GM19328 (cell line): ENCODE measurements at regions not wholly inside any gene's neighbourhood (a gene's known extent, or its start where the extent isn't known, plus 50 kb on each side); places are given as distances from the start of the nearest gene placed in this dataset.

ENCODE experiments used
- ATAC-seq: cut with Tn5 transposase; IDR thresholded peaks from one replicate; pipeline ENCODE4 v1.9.1; 2021; ENCODE audit warnings: mild to moderate bottlenecking, moderate library complexity; ENCODE audit not compliant: unreplicated experiment

DNA sequence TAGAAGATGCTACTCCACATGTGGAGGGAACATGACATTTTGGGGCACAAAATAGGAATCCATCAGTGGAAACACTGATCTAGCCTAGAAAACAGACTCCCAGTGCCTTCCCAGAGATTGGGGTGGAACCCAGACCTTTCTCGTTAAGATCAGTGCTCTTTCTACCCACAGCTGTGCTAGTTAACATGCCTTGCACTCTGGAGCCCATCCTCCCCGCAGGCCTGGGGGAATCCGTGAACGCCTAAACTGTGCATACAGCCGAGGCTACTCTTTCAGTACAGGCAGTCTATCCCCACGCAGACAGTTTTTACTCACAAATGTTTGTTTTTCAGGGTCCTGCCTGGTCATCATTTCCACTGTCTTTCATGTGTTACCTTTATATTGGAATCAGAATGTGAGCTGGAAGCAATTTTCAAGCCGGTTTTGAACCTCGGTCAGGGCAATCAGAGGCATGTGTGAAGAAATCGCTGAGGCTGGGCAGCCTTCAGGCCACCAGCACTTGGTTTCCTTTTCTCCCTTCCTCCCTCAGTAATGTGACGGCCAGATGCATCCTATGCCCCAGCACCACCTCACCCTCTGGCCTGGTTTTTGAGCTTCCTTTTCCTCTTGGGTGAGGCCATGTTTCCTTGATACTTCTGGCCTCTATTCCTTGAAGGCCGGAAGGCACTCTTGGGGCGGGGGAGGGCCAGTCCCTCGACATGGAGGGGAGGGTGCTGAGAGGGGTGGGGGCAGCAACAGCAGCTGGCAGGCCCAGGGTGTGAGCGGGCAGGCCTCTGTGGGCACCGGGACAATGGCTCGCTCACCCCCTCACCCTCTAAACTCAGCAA is 123.6 kb upstream of the GALNT15 start:
- ATAC-seq: no peak

DNA sequence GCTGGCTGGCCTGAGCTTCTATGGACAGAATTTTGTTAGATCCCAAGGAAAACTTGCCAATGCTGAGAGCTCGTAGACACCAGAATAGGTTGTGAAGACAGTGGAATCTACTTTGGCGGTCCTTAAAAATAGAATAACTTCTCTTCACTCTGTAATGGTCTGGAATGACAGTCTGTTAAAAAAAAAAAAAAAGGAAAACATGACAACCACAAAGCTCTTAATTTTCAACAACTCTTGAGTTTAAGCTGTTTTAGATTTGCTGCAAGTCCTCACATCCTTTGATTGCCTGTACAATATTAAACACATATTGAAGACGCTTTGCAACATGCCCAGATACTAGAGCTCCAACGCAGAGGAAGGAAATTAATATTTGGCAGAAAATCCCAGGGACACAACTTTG is 122.8 kb upstream of the GALNT15 start:
- no peak for ATAC-seq

DNA sequence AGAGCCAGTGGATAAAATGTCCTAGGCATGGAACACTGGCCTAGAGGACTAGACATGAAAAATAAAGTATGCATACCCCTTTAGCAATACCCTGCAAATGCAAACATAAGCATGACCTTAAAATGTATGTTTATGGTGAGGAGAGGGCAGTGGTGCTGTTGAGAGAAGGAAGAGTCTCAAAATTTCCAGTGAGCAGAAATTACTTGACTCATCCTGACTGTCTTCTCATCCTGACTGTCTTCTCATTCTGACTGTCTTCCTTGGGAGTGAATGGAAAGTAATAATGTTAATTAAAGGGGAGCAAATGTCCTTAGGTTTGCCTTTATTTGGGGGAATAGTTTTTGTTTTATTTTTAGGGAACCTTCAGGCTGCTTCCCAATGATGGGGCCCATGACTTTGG is 121.5 kb upstream of the GALNT15 start:
- no peak for ATAC-seq

DNA sequence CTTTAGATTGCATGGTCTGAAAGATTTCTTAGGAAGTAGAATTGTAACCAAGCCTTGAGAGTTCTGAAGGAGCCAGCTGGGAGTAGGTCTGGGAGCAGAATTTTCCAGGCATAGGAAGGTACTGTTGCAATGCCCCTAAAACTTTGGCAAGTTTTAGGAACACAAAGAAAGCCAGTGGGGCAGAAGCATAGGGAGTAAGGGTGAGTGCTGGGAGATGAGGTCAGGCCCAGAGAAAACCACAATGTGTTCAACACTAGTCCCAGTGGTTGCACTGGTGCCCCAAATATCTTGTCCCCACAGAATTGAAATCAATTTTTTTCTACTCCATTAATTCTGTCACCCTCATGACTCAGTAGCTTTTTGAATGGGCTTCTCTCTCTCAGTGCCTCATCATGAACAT is 120.7 kb upstream of the GALNT15 start:
- no peak for ATAC-seq

DNA sequence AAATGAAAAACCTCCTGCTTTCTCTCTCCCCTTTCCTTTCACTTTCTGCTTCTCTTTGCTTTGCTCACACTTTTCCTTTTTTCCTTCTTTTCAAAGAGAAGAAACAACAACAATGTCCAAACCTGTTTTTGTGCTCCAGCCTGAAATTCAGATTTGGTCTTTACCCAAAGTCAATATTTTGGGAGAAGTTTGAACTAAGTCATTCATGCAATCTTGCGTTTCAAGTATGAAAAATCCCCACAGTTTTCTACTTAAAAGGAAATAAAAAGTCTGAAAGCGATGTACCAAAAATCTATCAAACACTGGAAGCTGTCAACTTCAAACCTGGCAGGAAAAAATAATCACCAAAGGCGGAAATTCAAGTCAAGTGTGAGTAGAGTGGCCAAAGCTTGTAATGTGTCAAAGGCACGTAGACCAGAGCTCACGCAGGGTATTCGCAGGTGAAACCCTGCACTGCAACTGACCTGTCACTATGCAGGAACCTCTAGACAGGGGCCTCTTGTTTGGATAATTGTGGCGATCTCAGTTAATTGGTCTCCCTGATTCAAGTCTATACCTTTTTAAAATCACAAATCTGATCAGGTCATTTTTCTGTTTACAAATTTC is 118.8 kb upstream of the GALNT15 start:
- ATAC-seq: no peak

DNA sequence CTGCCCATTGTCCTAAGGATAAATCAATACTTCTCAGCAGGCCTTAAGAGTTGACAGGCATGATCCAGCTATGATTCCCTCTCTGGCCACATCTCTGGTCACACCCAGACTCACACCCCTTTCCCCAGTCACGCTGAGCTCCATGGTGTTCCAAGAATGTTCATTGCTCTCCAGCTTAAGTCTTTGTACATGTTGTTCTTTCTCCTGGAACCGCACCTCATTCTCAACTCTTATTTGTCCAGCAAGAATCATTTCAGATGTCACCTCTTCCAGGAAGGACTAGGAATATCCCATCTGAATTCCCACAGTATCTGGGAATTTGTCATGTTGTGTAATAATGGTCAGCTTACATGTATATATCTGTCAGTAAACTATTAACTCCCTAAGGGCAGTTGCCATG is 118.3 kb upstream of the GALNT15 start:
- no peak for ATAC-seq

DNA sequence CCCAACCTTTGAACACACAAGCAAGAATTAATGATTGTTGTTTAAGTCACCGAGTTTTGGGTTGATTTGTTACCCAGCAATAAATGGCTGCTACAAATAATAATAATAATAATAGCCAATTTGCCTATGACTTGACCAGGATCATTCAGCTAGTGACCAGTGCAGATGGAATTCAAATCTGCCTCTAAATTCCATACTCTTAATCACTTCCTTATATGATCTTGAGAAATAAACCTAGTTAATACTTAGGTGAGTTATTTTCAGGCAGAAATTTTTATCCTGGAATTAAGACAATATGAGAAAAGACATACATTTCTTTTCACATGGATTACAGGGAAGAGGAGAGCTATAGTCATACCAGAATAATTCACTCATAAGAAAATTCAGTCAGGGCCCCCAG is 116.0 kb upstream of the GALNT15 start:
- ATAC-seq: no peak

DNA sequence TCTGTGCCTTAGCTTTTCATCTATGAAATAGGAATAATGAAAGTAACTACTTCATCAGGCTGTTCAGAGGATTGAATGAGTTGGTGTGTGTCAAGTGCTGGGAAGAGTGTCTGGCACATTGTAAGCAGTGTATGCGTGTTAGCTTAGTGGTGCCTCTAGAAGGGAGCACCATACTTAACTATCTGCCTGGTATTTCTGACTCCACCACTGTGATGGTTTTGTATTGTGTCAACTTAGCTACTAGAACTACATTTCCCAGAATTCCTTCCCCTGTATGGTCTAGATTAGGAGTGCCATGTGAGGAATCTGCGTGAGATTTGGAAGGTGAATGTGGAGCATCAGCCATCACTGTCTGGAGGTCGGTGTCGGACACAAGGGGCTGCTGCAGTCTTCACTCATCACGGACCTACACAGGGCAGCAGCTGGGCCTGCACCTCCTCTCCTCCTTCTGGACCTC is 115.4 kb upstream of the GALNT15 start:
- ATAC-seq: no peak

DNA sequence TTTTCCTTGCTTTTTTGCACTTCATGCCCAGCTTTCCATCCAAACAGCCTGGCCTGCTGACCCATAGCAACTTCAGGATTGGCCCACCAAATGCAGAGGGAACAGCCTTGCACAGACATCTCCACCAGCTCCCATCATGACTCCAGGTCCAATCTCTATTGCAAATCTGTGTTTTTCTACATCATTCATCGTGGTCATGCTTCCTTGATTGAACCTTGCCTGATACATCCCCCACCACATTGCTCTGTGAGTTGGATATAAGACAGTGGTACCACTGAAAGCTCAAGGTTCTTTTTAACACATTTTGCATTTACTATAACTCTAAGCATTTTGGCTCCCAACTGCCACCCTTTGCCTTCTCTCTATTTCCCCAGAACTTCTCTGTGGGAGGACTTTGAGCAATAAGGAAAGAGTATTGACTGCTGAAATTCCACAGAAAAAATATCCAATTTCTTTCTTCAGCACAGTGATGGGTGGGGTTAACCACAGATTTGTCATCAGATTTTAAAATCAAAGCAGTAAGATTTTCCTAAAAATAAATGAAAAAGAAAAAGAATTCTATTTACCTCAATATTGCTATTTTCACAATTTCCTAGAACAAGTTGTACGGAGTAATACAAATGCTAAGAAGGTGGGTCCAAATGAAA is 114.6 kb upstream of the GALNT15 start:
- no peak for ATAC-seq

DNA sequence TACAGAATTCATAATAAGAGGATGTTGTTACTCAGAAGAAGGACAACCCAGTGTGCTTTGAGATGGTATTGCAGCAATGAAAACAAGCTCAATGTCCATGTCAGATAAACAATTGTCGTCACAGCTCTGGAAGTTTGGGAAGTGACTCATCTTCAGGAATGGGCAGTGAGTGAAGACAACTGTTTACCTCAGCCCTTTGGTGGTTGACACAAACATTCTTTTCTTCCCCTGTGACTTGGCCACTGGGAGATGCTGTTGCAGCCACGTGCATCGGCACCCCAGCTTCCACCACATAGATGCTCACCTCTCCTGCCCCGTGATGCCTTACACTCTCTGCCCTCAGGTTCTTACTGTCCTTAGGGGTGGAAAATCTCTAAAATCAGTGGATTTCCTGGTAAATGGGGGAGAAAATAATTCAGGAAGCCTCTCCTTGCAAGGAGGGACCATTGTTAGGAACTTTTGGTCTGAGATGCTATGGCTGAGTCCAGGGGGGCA is 114.1 kb upstream of the GALNT15 start:
- ATAC-seq: no peak

DNA sequence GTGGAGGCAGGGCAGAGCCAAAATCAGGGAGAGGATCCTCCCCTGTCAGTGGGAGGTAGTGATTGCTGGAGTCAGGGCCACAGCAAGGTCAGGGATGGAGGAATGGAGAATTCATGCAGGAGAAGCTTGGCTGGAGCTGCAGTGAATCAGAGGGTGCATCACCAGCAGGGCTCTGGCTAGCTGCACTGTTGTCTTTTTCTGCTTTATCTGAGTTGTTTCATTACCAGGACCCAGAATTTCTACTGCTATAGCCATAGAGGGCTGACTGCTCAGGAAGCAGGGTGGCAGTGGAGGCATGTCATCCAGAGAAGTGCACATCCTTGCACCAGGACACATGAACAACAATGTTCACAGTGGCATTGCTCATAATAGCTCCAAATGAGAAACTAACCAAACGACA is 113.5 kb upstream of the GALNT15 start:
- ATAC-seq: no peak

DNA sequence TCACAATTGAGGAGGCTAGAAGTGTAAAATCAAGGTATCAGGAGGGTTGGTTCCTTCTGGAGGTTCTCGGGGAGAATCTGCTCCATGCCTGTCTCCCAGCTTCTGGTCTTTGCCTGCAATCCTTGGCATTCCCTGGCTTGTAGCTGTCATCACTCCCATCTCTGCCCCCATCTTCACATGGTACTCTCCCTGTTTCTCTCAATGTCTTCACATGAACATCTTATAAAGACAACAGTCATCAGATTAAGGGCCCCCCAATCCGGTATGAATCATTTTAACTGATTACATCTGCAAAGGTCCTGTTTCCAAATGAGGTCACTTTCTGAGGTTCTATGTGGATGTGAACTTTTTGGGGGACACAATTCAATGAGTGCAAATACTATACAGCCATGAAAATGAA is 113.0 kb upstream of the GALNT15 start:
- ATAC-seq: no peak

DNA sequence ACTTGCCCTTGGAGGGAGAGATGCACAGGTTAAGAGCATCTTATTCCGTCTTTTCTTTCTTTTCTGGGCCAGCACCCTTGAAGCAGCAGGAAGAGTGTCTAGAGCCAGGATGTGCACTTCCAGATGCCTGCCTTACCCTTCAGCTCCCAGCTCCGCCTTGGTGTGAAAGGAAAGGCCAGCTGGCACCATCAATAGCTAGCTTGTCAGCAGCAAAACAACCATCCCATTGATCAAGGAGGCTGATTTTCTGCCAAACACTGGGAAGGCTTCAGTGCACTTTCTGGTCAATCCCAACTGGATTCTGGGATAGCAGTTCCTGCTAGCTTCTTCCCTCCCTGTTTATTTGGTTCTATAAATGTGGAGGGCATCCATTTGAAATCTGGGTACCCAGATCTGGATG is 110.9 kb upstream of the GALNT15 start:
- no peak for ATAC-seq

DNA sequence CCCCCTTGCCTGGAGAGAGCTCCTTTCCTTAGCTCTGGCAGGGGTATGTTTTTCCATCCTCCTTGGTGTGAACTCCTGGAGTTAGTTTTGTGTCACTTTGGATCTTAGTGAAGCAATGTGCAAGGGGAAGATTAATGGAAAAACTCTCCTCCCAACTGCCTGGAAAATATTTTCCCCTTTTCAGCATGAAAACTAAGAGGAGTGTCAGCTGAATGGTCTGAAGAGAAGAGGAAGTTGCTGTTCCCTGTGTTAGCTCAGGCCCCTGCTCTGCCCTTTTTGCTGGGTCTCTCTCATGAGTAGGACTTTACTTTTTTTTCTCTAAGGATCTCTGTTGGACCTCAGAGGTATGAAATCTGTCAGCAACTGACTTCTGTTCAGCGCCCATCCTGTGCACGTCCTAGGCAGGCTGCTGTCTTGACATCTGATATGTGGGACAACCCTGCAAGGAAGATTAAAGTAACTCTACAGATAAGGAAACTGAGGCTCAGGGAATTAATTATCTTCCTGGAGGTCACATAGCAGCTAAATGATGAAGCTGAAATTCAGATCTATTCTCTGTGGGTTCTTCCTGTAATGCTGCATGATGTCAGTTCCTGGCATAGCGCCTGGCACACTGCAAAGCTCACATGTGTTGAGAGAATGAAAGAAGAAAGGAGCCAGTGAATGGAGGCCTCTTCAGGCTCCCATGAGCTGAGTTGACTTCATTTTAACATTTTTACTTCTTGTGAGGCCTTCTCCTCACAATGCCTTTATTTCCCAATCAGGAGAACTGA is 109.7 kb upstream of the GALNT15 start:
- no peak for ATAC-seq

DNA sequence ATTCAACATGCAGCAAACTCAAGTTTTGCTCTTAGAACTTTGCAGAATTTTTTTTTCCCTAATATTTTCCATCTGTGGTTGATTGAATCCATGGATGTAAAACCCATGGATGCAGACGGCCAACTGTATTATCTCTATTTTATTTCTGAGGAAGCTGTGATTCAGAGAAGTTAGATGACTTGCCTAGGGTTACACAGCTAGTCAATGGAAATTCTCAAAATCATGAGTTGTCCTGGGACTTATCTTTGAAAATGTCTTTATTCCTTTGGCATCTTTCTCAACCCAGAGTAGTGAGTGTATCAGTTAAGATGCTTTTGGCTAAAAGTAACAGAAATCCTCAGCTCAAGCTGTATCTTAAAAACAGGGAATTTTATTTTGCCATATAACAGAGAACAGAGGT is 107.9 kb upstream of the GALNT15 start:
- no peak for ATAC-seq

DNA sequence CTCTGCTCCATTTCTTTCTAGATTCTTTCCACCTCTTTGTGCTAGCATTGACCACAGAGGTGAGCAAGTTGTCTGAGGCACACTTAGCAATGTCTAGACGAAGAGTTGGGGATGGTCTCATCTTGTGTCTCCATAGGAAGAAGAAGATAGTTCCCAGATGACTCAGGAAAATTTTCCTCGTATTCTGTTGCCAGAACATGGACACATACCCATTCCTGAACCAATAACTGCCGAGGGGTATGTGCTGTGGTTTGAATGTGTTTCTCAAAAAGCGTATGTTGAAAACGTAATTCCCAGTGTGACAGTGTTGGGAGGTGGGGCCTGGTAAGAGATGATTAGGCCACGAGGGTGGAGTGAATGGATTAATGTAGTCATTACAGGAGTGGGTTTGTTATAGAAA is 107.5 kb upstream of the GALNT15 start:
- ATAC-seq: no peak

DNA sequence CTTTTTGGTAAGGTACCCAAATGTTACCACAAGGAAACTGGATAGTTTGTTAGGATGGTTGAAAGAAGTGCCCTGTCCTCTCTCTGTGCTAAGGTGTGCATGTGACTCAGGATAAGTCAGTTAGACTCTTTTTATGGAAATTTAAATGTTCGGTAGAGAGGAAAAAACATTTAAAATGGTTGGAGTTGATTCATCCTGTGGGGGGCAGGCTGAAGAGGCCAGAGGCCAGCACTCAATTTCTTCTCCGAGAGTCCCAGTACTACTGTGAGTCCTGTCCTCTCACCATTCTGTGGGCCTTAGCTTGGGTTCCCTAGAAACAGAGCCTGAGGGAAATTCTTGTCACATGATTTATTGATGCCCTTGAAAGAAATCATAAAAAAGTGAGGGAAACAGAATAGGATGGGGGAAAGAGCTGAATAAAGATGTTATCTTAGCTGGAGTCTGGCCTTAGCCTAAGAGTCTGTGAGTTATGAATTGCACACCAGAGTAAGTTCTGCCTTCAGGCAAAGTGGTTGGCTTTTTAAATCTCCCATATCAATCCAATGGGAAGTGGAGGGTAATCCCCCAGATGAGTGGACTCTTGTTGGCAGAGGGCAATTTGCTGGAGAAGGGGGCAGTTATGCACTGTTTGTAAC is 106.5 kb upstream of the GALNT15 start:
- no peak for ATAC-seq

DNA sequence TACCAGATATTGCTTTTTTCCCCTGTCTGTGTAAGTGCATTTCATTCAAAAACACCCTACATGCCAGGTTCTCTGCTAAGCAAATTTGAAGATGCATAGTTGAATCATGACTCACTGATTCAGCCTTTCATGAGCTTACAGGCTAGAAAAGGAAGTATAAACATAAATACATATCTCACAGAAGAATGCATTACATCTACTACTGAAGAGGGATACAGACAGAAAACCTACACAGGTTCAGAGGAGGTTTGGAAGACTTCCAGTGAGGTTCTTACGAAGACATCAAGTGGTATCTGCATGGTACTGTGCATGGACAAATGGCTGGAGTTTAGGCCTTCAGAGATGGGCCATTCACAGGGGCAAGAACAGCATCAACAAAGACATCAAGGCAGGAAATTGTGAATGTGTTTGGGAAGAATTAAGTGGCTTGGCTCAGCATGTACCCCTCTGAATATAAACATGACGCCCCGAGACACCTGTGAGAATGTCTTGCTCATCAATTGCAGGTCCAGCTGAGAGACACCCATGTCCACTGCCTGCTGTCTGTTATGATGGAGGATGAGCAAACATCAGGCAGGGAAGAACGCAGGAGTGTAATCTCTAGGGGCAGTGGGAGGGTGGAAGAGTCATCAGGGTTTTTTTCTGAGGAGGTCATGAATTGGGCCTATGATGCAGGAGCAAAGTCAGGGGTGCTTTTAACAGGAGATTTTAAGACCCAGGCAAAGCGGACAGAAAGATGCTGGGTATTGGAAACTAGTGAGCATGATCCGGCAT is 105.1 kb upstream of the GALNT15 start:
- ATAC-seq: no peak

DNA sequence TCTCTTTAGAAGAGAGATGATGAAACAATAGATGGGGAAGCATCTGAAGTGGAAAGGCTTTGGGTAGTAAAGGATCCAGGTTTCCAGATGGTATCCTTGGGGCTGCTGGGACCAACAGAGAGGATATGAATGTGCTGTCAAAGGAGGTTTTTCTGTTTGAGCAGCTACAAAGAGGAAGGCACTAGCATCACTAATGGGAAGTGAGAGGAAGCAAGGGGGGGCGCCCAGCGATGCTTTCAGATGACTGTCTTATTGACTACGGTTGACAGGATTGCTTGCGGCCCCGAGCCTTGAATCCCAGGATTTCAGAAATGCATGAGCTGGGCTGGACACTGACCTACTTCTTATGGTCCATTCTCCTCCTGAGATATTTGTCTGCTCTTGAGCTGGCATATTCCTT is 103.8 kb upstream of the GALNT15 start:
- ATAC-seq: no peak

DNA sequence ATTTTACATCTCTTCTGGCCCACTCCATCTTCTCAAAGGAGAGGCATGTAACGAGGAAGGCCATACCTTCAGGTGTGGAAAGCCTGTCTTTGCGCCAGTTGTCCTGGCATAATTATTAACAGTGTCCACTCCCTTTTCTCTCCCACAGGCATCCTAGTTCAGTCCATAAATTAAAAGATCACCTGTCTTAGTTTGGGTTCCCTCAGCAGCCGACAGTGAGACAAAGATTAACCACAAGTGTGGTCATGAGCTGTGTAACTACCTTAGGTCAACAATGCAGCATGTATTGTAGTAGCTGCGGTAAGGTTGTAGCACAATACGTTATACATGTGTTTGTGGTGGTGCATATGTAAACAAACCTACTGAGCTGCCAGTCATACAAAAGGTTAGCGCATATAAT is 103.3 kb upstream of the GALNT15 start:
- ATAC-seq: no peak
